ENCODE measurements at regions not wholly inside any gene's neighbourhood (a gene's known extent, or its start where the extent isn't known, plus 50 kb on each side); places are given as distances from the start of the nearest gene placed in this dataset.

DNA sequence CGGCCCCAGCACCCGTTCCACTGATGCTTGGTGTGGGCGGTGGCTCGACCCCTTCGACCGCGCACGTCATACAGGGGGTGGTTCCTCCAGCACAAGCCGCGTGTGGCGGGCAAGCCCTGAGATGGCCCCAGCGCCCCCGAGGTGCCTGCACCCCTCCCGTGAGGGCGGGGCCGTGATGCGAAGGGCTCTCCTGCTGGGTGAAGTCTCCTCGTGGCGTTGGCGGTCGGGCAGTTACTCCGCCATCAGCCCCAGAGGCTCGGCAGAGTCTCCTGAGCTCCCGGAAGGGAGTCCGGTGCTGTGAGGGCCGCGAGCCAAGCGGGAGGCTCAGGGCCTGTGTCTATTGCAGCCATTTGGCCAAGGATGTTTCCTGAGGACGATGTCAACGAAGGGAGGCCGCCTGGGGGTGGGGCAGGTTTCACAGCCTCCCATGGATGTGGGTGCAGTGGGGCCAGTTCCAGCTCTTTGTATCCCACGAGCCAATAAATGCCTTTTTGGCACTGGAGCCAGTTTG lies 78.1 kb upstream of the GALNT9 start:
- DNase-seq: no peak

DNA sequence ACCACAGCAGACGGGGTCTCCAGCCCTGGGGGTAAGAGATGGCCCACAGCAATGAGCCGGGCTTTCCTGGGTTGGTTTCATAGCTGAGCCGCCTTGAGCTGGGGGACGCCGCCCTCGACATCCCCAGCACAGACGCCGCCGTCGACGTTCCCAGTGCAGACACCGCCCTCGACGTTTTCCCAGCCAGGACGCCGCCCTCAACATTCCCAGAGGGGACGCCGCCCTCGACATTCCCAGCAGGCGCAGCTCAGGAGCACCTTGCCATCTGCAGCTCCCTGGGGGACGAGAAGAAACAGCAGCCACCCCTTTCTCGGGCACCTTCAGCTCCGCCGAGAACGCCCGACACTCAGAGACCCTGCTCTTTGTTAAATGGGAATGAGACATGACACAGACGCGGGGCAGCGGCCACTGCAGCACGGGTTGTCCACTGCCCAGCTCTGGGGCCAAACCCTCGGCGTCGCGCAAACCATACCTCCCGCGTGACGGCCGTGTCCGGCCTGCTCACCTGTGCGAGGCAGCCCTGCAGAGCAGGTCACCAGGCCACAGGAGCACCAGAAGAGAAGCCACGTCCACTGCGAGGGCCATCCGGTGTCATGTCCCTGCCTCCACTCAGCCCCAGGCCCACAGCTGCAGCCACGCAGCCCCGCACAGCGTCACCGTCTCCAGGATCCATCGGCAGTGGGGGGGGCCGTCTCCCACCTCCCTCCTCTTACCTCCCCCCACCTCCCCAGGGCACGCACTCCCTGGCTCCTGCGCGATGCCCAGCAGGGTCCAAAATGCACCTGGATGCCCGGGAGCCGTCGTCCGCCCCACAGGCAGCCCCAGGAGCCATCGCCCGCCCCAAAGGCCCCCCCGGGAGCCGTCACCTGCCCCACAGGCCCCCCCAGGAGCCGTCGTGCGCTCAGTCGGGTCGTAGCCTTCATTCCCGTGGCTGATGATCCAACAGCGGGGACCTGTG lies 77.4 kb upstream of the GALNT9 start:
- DNase-seq: no peak

DNA sequence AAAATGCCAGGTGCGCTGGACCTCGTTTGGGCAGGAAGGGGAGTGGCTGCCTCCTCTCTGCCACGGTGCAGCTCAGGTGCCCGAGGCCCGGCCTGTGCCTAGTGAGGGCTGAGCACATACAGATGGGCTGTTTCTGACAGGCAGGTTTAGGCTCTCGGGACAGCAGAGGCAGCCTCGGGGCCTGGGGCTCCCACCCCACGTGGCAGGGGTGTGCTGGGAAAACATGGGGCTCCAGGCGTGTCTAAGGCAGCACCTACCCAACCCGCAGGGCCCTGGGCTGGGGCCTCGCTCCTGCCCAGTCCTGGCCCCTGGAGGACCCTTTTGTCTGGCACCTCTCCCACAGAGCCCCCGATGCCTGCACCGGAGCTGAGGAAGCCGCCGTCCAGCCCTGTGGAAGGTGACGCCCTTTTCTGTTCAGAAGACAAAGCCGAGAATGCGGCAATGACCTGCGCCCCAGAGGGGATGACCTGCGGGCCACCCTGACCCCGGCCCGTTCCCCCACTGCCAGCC lies 76.4 kb upstream of the GALNT9 start:
- no peak for DNase-seq

DNA sequence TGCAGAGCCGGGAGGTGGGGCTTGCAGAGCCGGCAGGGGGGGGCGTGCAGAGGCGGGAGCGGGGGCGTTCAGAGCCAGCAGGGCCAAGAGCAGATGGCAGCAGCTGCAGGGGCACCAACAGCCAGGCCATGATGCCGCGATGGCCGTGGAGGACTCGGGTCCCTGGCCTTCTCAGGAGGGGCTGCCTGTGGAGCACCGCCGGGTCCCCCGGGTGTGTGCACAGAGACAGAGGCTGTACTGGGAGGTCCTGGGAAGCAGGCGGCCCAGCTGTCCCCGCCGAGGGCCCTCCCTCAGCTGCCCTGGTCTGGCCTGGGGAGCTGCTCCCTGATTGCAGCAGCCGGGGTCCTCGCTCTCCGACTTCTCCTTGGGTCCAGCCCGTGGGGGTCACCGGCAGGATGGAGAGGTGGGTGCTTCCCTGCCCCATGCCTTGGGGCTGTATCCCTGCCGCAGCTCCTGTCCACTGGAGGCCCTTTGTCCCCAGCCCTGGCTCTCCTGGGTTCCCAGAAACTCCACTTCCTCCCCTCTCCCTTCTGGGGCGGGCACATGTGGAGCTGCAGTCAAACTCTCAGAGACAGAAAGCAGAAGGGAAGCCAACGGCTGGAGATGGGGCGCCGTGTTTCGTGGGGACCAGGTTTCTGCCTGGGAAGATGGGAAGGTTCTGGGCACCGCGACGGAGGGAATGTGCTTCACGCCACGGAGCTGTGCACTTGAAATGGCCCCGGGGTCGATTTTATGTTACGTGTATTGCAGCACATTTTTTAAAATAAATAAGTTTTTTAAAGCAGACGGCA lies 75.8 kb upstream of the GALNT9 start:
- no peak for DNase-seq

DNA sequence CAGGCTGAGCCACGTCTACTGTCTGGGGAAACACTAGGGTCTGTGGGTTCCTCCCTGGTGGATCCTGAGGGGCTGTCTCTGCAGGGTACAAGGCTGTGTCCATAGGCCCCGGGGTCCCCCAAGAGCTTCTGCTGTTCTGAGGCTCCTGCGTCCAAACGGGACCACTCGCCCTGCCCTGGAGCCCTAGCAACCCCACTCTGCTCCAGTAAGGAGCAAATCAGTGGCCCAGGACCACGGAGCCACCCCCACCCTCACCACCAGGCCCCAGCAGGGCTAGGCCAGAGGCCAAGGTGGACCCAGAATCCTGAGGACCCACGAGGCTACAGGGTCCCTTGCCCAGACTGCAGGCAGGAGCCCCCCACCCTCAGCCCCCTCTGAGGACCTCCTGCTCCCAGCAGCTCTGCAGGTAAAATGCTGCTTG lies 75.1 kb upstream of the GALNT9 start:
- no peak for DNase-seq

DNA sequence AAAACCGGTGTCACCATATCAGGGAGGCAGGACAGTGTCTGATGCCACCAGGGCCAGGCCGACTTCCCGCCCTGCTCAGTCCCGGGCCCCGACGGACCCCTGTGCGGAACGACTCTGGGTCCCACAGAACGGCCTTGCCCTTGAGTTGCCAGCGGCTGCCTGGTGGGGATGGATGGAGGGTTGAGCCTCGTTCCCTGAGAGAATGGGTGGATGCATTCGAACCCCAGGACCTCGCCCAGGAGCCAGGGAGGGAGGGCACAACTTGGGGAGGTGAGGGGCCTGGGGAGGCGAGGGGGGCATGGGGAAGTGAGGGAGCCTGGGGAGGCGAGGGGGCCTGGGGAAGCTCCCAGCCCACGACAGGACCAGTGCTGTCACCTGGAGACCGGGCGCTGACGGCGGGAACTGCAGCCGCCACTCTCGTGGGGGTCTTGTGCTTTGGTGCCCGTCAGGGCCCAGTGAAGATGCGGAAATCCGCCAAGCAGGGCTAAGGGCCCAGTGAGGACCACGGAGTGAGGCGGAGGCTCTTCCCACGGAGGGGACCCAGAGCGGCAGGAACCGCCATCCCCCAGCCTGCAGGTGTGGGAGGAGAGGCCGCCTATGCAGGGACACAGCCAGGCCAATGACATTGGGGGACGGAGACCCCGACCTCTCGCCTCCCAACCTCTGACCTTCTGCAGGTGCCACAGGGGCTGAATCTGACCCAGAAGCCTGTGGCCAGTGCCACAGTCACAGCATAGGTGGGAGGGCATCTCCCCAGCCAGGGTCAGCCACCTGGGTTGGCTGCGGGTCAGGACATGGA lies 74.4 kb upstream of the GALNT9 start:
- no peak for DNase-seq

DNA sequence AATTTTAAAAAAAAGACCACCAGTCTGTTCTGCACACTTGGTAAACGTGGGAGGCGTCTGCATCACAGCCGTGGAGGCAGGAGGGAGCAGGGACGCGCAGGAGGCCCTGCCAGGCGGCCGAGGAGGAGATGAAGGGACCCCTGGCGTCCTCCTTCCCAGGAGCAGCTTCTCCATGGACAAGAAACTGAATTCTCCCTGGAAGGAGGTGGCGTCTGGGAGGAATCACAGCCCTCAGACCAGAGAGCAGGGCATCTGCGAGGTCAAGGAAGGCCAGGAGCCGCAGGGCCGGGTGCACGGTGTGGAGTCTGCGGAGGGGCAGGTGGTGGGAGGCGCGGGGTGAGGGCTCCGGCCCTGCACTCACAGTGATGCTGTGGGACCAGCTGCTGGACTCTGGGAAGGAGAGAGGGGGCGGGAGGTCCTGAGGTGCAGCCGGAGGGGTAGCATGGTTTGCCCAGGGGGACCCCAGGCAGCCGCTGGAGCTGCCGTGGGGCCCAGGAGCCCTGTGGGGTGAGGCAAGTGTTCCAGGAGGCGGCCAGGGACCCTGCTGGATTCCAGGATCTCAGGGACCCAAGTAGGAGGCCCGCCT lies 73.5 kb upstream of the GALNT9 start:
- no peak for DNase-seq

DNA sequence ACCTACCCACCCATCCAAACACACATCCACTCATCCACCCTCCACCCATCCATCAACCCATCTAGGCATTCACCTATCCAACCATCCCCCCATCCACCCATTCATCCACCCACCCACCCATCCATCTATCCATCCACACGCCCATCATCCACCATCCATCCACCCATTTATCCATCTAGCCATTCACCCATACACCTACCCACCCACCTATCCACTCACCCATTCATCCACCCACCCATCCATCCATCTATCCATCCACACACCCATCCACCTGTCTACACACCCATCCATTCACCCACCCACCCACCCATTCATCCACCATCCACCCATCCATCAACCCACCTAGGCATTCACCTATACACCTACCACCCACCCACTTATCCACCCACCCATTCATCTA lies 72.6 kb upstream of the GALNT9 start:
- DNase-seq: no peak

DNA sequence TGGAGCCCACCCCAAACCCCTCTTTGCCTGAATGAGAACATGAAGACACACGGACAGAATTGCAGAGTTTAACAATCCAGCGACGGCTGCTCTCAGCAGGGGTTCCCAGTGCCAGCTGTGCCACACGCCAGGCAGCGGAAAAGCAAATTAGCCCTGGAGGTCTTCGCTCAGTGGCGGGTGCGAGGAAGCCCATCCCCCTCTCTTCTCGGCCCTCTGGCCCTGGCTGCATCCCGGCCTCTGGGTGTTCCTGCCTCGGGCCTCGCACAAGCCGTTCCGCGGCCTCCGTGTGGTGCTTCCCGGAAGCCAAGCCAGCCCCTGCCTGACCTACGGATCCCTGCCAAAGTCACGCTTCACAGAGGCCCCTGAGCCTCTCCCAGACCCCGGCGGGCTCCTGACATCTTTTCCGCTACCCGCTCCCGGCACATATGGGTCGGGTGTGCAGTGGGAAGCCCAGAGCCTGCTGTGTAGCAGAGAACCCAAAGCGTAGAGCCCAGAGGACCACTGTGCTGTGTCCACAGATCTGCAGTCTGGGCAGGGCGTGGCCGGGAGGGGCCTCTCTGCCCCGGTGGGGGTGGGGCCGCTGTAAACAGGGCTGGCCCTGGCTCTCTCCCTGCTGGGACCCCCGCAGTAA lies 70.7 kb upstream of the GALNT9 start:
- DNase-seq: no peak

DNA sequence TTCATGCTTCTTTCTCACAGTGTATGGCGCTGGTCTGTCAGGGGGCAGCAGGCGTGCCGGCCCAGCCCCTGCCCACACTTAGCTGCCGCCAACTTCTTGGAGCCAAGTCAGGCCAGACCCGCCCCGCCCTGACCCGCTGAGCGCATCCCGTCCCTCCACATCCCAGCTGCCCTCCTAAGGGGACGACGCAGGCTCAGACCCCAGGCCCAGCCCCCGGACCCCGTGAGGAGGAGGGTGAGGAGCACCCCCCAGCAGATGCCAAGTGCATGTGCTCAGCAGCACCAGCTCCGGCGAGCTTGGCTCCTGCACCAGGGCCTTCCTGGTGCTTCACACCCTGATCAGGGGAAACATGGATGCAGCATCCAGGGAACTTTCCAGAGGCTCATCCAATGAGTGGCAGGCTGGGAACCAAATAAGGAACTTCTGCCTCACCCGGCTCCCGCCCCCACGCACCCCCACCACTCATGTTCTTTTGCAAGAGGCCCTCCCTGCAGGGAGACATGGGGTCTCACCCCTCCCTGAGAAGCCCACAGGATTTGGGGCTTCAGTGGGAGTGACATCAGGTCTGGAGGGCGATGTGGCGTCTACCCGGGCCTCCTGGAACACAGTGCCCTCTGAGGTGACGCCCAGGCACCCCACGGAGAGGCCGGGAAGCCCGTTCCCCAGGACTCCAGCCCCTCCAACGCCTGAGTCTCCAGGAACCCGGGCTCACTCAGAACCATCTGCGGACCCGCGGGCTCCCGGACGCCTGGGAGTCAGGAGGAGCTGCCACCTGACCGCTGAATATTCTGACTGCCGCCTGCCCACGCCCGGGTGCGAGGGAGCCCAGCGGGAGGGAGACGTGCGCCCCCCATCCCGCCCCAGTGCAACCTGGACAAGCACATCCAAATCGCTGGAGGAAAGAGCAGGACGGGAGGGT lies 70.0 kb upstream of the GALNT9 start:
- DNase-seq: no peak

DNA sequence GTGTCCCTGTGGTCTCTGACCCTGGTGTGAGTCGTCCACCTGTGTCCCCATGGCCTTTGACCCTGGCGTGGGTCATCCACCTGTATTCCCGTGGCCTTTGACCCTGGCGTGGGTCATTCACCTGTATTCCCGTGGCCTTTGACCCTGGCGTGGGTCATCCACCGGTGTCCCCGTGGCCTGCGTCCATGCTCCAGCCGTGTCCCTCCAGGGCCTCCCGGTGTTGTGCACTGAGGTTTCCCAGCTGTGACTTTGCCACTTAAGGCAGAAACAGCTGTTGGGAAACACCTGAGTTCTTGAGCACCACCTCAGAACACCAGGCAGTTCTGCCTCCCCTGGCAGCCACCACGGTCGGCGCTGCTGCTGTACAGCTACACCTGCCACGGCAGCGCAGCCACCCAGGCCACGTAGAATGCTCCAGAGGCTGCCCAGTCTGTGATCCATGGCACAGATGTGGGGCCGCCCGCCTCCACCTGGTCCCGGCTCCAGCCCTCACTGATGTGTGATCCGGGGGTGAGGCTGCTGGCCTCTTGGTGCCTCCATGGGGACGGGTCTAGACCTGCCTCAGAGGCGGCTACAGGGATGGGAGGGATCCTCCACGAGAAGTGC lies 69.1 kb upstream of the GALNT9 start:
- no peak for DNase-seq

DNA sequence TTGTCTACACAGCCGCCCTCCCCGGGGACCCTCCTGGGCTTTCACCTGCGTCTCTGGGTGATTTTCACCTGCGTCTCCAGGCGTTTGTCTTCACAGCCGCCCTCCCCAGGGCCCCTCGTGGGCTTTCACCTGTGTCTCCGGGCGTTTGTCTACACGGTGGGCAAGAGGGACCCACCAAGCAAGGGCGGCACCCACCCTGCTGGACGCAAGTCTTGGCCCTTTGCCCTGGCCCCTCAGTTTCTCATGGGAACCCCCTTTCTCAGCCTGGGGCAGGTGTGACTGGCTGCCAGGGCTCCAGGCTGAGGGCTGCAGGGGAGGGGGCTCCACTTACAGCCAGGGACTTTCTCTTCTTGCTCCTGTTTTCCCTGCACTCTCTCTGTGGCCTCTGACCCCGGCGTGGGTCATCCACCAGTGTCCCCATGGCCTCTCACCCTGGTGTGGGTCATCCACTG lies 68.6 kb upstream of the GALNT9 start:
- no peak for DNase-seq

DNA sequence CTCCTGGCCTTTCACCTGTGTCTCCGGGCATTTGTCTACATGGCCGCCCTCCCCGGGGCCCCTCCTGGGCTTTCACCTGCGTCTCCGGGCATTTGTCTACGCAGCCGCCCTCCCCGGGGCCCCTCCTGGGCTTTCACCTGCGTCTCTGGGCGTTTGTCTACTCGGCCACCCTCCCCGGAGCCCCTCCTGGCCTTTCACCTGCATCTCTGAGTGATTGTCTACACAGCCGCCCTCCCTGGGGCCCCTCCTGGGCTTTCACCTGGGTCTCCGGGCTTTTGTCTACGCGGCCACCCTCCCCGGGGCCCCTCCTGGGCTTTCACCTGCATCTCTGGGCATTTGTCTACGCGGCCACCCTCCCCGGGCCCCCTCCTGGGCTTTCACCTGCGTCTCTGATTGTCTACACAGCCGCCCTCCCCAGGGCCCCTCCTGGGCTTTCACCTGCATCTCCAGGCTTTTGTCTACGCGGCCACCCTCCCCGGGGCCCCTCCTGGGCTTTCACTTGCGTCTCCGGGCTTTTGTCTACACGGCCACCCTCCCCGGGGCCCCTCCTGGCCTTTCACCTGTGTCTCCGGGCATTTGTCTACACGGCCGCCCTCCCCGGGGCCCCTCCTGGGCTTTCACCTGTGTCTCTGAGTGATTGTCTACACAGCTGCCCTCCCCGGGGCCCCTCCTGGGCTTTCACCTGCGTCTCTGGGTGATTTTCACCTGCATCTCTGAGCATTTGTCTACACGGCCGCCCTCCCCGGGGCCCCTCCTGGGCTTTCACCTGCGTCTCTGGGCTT lies 68.0 kb upstream of the GALNT9 start:
- DNase-seq: no peak

DNA sequence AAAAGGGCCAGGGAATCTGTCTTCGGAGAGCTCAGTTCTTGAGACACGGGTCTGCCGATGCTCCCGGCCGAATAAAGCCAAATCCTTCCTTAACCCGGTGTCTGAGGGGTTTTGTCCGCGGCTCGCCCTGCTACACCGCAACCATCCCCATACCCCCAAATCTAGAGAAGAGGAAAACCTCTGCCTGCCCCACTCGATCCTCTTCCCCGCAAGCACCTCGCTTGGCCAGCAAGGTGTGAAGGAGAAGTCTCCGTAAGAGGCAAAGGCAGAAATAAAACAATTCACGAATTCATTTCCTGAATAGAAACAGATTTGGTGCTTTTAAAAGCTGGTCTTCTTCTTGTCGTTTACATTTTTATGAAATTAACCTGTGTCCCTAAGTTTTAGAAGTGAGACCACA lies 67.3 kb upstream of the GALNT9 start:
- no peak for DNase-seq

DNA sequence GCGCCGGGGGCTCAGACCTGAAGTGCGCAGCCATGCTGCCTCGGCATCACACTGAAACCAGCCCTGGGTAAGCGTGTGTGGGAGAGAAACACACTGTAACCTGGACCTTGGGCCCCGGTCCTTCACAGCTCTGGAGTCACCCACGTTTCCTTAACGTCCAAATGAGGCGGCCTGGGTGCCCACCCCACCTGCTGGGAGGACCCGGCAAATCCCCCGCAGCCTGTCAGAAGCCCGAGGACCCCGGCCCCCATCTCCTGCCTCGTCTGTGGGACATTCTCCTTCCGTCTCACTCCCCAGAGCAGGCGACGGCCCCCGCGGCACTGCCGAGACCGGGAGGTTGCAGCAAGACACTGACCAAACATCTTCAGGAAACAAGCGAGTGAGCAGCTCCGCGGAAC lies 66.5 kb upstream of the GALNT9 start:
- DNase-seq: no peak

DNA sequence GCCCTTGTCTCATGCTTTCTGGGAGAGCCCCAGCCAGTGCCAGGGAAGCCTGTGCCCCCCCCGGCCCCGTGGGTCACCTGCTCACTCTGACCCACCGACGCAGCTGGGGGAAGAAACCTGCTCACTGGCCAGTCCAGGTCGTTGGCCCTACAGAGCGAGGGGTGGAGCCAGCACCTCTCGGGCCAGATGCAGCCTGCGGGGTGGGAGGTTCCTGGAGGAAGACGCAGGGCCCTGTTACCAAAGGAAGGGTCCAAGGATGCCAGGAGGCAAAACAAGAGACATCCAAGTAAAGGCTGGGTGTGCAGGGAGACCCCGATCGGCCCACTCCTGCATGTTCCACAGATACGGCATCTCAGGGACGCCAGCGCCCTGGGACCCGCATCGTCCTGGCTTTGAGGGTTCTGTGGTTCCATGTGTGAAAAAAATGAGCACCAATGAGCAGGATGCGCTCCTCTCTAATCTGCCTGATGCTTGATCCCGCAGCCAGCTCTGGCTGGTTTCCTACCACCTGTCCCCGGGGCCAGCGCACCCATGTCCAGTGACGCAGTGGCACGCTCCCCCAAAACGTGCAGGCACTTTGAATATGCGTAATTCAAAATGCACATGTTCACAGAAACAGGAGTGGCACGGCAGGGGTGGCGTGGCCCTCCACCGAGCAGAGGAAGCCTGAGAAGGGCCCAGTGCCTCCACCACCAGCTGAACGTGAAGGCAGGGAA lies 66.0 kb upstream of the GALNT9 start:
- no peak for DNase-seq

DNA sequence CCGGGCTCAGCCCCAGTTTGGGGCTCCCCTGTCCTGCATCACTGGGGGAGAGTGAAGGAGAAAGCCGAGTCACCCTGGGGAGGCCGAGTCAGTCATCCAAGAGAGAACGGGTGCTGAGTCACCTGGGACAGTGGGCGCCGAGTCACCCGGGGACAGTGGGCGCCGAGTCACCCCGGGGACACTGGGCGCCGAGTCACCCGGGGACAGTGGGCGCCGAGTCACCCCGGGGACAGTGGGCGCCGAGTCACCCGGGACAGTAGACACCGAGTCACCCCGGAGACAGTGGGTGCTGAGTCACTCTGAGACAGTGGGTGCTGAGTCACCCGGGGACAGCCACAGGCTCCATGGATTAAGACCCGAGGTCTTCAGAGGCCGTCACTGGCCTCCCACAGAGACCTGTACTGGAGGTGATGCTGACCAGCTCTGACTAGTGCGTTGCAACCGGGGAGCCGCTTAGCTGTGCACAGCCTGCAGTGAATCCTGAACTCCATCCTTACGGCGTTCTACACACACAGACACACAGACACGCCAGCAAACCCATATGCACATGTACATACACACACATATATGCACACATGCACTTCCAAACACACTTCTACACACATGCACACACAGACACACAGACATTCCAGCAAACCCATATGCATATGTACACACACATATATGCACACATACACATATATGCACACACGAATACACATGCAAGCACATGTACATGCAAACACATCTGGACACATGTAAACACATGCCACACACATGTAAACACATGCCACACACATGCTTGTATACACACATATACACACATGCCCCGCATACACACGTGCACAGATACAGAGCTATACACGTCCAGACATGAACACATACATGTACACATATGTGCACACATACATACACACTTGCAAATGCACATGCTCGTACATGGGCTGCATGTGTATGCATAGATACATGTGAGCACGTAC lies 64.9 kb upstream of the GALNT9 start:
- DNase-seq: peak; percentile 51

Data from stimulated activated CD4-positive, alpha-beta T cell treated with anti-CD3 and anti-CD28 coated beads, Interleukin-15, amount 100 ng/mL, for 24 hours (primary cell).